Right lobe of liver (tissue), 6 donors: ENCODE measurements at regions not wholly inside any gene's neighbourhood (a gene's known extent, or its start where the extent isn't known, plus 50 kb on each side); places are given as distances from the start of the nearest gene placed in this dataset.
"Not testable (repeated sequence)": the region's sequence is repeated elsewhere in the genome, so short reads cannot be mapped to it uniquely, and the experiment has no call there.

Source experiments
- ATAC-seq, 4 donors: fragments of 200-7000 bp; cut with Tn5 transposase; one replicate each; pipeline ENCODE4 v1.9.1; 2020; ENCODE audit warnings: mild to moderate bottlenecking in 4 of 4, moderate library complexity in 4 of 4
- DNase-seq, 3 donors: peaks; one replicate each; pipeline ENCODE4 v3.0.0-alpha.2; 2020
- H3K27ac ChIP-seq, 3 donors: fragments of 200-600 bp; one replicate each; pipeline ENCODE4 v1.8.0; 2022
- H3K27me3 ChIP-seq, 2 donors: fragments of 200-600 bp; one replicate each; pipeline ENCODE4 v1.8.0; 2022
- H3K36me3 ChIP-seq, 4 donors: fragments of 200-600 bp; sonication (generic) in 1 of 4; one replicate each; pipeline versions ENCODE4 v1.5.1 to v1.8.0; 2017 to 2022; ENCODE audit warnings: control low read depth in 1 of 4
- H3K4me1 ChIP-seq, 4 donors: fragments of 200-600 bp; sonication (generic) in 1 of 4; one replicate each; pipeline versions ENCODE4 v1.5.1 to v1.8.0; 2017 to 2022; ENCODE audit warnings: control low read depth in 1 of 4
- H3K4me3 ChIP-seq, 3 donors: fragments of 200-600 bp; one replicate each; pipeline ENCODE4 v1.8.0; 2022
- H3K9me3 ChIP-seq, 4 donors: fragments of 200-600 bp; sonication (generic) in 1 of 4; one replicate each; pipeline versions ENCODE4 v1.5.1 to v1.8.0; 2017 to 2022; ENCODE audit warnings: control low read depth in 1 of 4
- POLR2A ChIP-seq: fragments of 450-650 bp; IDR thresholded peaks from one replicate; pipeline ENCODE4 v1.6.1; 2017; ENCODE audit warnings: antibody characterized with exemption, mild to moderate bottlenecking
- WGBS: methylation state at CpG from one replicate; pipeline ENCODE4 v1.1.6; 2018; ENCODE audit warnings: low coverage, low lambda C conversion rate; ENCODE audit not compliant: insufficient coverage; ENCODE audit errors: missing lambda C conversion rate; 5-methylcytosine and 5-hydroxymethylcytosine counted together
- intact Hi-C, 2 donors: fragments of 100-400 bp; cut with DNase I; formaldehyde crosslinking; loops; one replicate each; pipeline versions ENCODE4 v1.11.2 to v1.14.1; 2022
- TF ChIP-seq, protein P1 (sequence below), 4 donors: fragments of 200-600 bp in 3 of 4; fragments of 450-650 bp in 1 of 4; IDR thresholded peaks; one replicate each; pipeline versions ENCODE4 v1.5.1 to v1.8.0; 2016 to 2022; ENCODE audit warnings: antibody characterized with exemption in 4 of 4, mild to moderate bottlenecking in 2 of 4
- donor health status: DM: no; HTN: yes; CAD: no.
- donor health status: DM: no; HTN: no; CAD: no.
- donor health status: DM: no; HTN: no; CAD: no.
- donor health status: DM: no; HTN: yes; CAD: no.
- donor health status: DM: no; HTN: yes; CAD: no.

DNA sequence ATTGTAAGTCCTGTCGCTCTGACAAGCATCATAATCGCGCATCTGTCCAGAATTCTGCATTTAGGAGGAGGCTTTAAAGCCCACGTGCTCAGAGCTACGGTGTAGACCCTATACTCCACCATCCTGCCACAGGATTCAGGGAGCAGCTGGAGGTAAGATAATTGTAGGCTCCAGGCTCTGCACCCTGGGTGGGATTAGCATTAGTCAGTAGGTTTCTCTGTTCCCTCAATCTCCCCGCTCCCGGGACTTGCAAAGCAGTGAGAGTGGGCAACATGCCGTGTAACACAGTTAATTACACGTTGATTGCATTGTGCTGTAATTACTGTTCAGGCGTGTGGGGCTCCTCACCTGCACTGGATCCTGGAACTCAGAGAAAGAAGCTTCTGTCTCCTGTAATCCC, 89.3 kb upstream of the CUX1 start:
- no peak for TF ChIP-seq POLR2A
- TF ChIP-seq, protein P1, sequence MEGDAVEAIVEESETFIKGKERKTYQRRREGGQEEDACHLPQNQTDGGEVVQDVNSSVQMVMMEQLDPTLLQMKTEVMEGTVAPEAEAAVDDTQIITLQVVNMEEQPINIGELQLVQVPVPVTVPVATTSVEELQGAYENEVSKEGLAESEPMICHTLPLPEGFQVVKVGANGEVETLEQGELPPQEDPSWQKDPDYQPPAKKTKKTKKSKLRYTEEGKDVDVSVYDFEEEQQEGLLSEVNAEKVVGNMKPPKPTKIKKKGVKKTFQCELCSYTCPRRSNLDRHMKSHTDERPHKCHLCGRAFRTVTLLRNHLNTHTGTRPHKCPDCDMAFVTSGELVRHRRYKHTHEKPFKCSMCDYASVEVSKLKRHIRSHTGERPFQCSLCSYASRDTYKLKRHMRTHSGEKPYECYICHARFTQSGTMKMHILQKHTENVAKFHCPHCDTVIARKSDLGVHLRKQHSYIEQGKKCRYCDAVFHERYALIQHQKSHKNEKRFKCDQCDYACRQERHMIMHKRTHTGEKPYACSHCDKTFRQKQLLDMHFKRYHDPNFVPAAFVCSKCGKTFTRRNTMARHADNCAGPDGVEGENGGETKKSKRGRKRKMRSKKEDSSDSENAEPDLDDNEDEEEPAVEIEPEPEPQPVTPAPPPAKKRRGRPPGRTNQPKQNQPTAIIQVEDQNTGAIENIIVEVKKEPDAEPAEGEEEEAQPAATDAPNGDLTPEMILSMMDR (IDR thresholded peaks at IDR 0.05) = no peak
- 71% methylated on average over 7 of the region's 10 CpGs for WGBS
- ATAC-seq (no peak), DNase-seq (no peak)
- H3K4me3 ChIP-seq = no peak overlapping the region
- no peaks in the 10 kb centered on the region for H3K27me3 ChIP-seq
- no peaks in the 10 kb centered on the region for H3K9me3 ChIP-seq
- H3K27ac ChIP-seq = no peak overlapping the region
- H3K4me1 ChIP-seq = peaks cover 0 to under 1% (median under 1%) of the 10 kb centered on the region in 4 donors
- no peaks in the 10 kb centered on the region for H3K36me3 ChIP-seq
- intact Hi-C loops = no loop called here

DNA sequence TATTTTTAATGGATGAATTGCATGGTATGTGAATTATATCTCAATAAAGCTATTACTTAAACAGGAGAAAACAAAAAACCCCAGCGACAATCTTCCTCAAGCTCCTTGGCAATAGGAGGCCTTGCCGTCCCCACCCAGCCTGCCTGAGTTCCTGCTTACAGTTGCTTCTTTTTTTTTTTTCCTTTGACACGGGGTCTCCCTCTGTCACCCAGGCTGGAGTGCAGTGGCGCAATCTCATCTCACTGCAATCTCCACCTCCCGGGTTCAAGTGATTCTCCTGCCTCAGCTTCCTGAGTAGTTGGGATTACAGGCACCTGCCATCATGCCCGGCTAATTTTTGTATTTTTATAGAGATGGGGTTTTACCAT, 88.6 kb upstream of the CUX1 start:
- intact Hi-C loops, DNase-seq, H3K27me3 ChIP-seq, H3K9me3 ChIP-seq, H3K36me3 ChIP-seq, H3K4me3 ChIP-seq, H3K4me1 ChIP-seq, H3K27ac ChIP-seq: not testable (repeated sequence)
- WGBS = 55% methylated on average over 6 of the region's 6 CpGs
- ATAC-seq = peak in 2 of 4 donors; percentile 35 to 43

DNA sequence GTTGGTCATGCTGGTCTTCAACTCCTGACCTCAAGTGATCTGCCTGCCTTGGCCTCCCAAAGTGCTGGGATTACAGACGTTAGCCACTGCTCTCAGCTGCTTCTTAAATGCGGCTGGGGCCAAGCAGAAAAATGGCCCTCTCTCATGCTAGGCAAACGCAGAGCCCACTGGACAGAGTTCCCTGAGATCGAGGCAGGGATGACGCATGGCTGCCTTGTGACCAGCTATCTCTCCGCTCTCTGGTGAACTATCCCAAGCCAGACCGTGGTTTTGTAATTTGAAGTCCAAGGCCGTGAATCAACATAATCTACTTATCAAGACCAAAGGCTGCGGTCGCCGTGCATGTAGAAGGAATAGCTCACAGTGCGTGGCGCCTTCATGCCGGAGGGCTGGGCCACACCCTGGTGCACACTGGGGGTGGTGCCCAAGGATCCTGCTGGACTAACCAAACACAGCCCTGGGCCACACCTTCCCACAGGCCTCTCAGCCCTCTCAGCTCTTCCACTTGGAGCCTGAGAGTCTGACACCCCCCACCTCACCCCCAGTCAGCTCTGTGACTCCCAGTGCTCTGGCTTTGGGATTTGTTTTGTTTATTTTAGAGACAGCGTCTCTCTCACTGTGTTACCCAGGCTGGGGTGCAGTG, 88.1 kb upstream of the CUX1 start:
- Histone ChIP-seq H3K36me3 (no peaks in the 10 kb centered on the region), H3K4me1 (peaks cover 0 to 8% (median 2%) of the 10 kb centered on the region in 4 donors), H3K27me3 (no peaks in the 10 kb centered on the region), H3K4me3 (no peak overlapping the region), H3K27ac (no peak overlapping the region), H3K9me3 (no peaks in the 10 kb centered on the region)
- intact Hi-C loops = no loop called here
- TF ChIP-seq POLR2A = no peak
- TF ChIP-seq, protein P1 (IDR thresholded peaks at IDR 0.05) = no peak
- WGBS = 71% methylated on average over 7 of the region's 15 CpGs
- no peak for DNase-seq
- no peak for ATAC-seq

DNA sequence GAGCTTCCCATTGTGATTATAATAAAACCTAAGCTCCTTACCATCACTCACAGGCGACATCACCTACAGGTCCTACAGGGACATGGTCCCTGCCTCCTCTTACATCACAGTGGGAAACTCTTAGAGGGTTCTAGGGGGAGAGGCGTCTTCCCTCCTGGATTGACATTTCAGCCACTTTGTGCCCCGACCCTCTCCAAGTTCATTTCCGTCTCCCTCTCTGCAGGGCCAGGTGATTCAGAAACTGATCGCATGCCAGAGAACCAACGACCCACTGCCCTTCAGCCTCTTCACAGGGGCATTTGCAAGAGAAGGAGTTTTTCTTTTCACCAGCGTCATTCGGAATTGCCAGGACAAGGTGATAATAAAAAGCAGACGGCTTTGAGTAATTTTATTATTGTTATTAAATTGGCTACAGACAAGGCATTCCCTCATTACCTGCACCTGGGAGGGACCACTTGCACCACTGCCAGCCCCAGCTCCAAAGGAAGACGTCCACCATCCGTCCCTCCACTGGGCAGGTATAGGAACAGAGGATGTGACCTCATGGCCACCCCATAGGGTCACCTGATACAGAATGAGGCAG, 85.8 kb upstream of the CUX1 start:
- ATAC-seq (no peak), DNase-seq (no peak)
- WGBS = 74% methylated on average over 8 of the region's 11 CpGs
- no peak overlapping the region for H3K27ac ChIP-seq
- H3K4me3 ChIP-seq = no peak overlapping the region
- H3K27me3 ChIP-seq = no peaks in the 10 kb centered on the region
- no peaks in the 10 kb centered on the region for H3K9me3 ChIP-seq
- H3K4me1 ChIP-seq = peaks cover 0 to 8% (median 2%) of the 10 kb centered on the region in 4 donors
- no peak for TF ChIP-seq POLR2A
- TF ChIP-seq, protein P1 (IDR thresholded peaks at IDR 0.05) = no peak
- intact Hi-C loops = no loop called here
- no peaks in the 10 kb centered on the region for H3K36me3 ChIP-seq

DNA sequence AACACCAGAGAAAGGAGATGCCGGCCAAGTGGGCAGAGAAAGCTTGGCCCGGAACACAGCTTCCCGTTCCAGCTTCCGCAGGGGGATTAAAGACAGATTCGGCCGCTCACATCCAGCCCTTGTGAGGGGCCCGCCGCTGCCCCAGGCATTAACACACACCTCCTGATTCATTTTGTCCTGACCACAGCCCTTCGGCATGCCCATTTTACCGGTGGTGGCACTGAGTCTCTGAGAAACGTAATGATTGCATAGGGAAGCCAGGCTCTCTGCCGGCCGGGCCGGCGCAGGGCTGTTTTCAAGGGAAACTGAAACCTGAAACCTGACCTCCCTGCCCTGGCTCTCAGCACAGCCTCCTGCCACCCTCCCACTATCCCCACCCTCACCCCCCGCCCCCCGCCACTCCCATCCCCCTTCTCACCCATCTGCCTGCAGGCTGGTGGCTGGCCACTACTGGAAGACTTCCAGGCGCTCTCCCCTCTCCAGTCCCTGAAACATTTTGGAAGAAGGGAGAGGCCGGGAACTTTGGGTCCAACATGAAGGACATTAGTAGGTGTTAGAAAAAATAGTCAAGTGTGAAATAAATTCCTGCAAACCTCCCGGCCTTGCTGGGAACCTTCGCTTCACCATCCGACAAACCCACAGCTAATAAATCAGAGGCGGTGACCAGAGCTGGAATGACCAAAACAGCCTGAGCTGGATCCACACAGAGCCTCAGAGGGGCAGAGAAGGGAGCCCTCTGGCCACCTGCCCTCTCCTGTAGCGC, 83.5 kb upstream of the CUX1 start:
- TF ChIP-seq POLR2A = peak; percentile 29
- TF ChIP-seq, protein P1 (IDR thresholded peaks at IDR 0.05) = no peak
- H3K4me1 ChIP-seq = peaks cover 0 to 8% (median 2%) of the 10 kb centered on the region in 4 donors
- DNase-seq (peak; percentile 62 to 80 (median 73)), ATAC-seq (peak; percentile 96 to 98 (median 97))
- intact Hi-C loops = no loop called here
- H3K9me3 ChIP-seq = no peaks in the 10 kb centered on the region
- H3K4me3 ChIP-seq = peak overlapping the region; percentile 40 to 63 (median 43)
- H3K36me3 ChIP-seq = no peaks in the 10 kb centered on the region
- peak overlapping the region in 2 of 3 donors; percentile 63 to 65 for H3K27ac ChIP-seq
- no peaks in the 10 kb centered on the region for H3K27me3 ChIP-seq
- WGBS = 26% methylated on average over 15 of the region's 24 CpGs
